ENCODE measurements at regions not wholly inside any gene's neighbourhood (a gene's known extent, or its start where the extent isn't known, plus 50 kb on each side); places are given as distances from the start of the nearest gene placed in this dataset.
"Not testable (repeated sequence)": the region's sequence is repeated elsewhere in the genome, so short reads cannot be mapped to it uniquely, and the experiment has no call there.

GRCh38 chr4:115505326-115505725, 391.9 kb upstream of the NDST4 start:
- in situ Hi-C loops (cut with MboI; ENCODE audit: low sequenced_read_pairs, unreplicated experiment): no loop called here
- TF ChIP-seq CTCF (IDR thresholded peaks at IDR 0.05; ENCODE audit: borderline replicate concordance, control extremely low read depth, extremely low read depth, insufficient read depth, missing control alignments): no peak
- DNase-seq (ENCODE audit: low spot score): no peak

- no peak for TF ChIP-seq CTCF (IDR thresholded peaks at IDR 0.05; ENCODE audit: borderline replicate concordance, control extremely low read depth, extremely low read depth, insufficient read depth, missing control alignments)
- in situ Hi-C loops (cut with MboI; ENCODE audit: low sequenced_read_pairs, unreplicated experiment): no loop called here
- DNase-seq (ENCODE audit: low spot score): no peak
Observed at GRCh38 chr4:115501656-115502055, 388.2 kb upstream of the NDST4 start.

- in situ Hi-C loops (cut with MboI; ENCODE audit: low sequenced_read_pairs, unreplicated experiment): not testable (repeated sequence)
Observed at GRCh38 chr4:115493770-115494169, 380.4 kb upstream of the NDST4 start.

GRCh38 chr4:115491686-115492085, 378.3 kb upstream of the NDST4 start:
- in situ Hi-C loops (cut with MboI; ENCODE audit: low sequenced_read_pairs, unreplicated experiment): no loop called here
- TF ChIP-seq CTCF (IDR thresholded peaks at IDR 0.05; ENCODE audit: borderline replicate concordance, control extremely low read depth, extremely low read depth, insufficient read depth, missing control alignments): no peak
- DNase-seq (ENCODE audit: low spot score): no peak

More at GRCh38 chr4:115493770-115494169, 380.4 kb upstream of the NDST4 start:
- DNase-seq (ENCODE audit: low spot score): not testable (repeated sequence)

GRCh38 chr4:115489279-115489678, 375.9 kb upstream of the NDST4 start:
- in situ Hi-C loops (cut with MboI; ENCODE audit: low sequenced_read_pairs, unreplicated experiment): no loop called here
- no peak for TF ChIP-seq CTCF (IDR thresholded peaks at IDR 0.05; ENCODE audit: borderline replicate concordance, control extremely low read depth, extremely low read depth, insufficient read depth, missing control alignments)
- DNase-seq (ENCODE audit: low spot score): no peak

GRCh38 chr4:115485402-115485801, 372.0 kb upstream of the NDST4 start:
- no peak for TF ChIP-seq CTCF (IDR thresholded peaks at IDR 0.05; ENCODE audit: borderline replicate concordance, control extremely low read depth, extremely low read depth, insufficient read depth, missing control alignments)
- in situ Hi-C loops (cut with MboI; ENCODE audit: low sequenced_read_pairs, unreplicated experiment): no loop called here
- no peak for DNase-seq (ENCODE audit: low spot score)

GRCh38 chr4:115484479-115484878, 371.1 kb upstream of the NDST4 start:
- in situ Hi-C loops (cut with MboI; ENCODE audit: low sequenced_read_pairs, unreplicated experiment): no loop called here
- no peak for TF ChIP-seq CTCF (IDR thresholded peaks at IDR 0.05; ENCODE audit: borderline replicate concordance, control extremely low read depth, extremely low read depth, insufficient read depth, missing control alignments)
- no peak for DNase-seq (ENCODE audit: low spot score)
